Liver (tissue), 3 donors: ENCODE measurements at regions not wholly inside any gene's neighbourhood (a gene's known extent, or its start where the extent isn't known, plus 50 kb on each side); places are given as distances from the start of the nearest gene placed in this dataset.

ENCODE experiments used
- ATF3 ChIP-seq: IDR thresholded peaks from 2 replicates; pipeline ENCODE4 v1.6.1; 2016; ENCODE audit warnings: antibody characterized with exemption
- CTCF ChIP-seq: fragments of 150-350 bp; IDR thresholded peaks from 2 replicates; pipeline ENCODE4 v1.5.1; 2017; ENCODE audit warnings: improper control_type of control experiment, low read depth, low read length; ENCODE audit not compliant: missing input control
- EGR1 ChIP-seq, 2 donors: IDR thresholded peaks; 2 replicates each; pipeline ENCODE4 v1.6.1; 2016 to 2018; ENCODE audit warnings: antibody characterized with exemption in 2 of 2, low read depth in 2 of 2
- FOXA1 ChIP-seq: IDR thresholded peaks from 2 replicates; pipeline ENCODE4 v1.6.1; 2016; ENCODE audit warnings: antibody characterized with exemption
- JUND ChIP-seq, 2 donors: IDR thresholded peaks; 2 replicates each; pipeline ENCODE4 v1.6.1; 2016; ENCODE audit warnings: antibody characterized with exemption in 2 of 2
- MAX ChIP-seq: IDR thresholded peaks from 2 replicates; pipeline ENCODE4 v1.6.1; 2016; ENCODE audit warnings: antibody characterized with exemption
- RAD21 ChIP-seq, 2 donors: IDR thresholded peaks; 2 replicates each; pipeline ENCODE4 v1.6.1; 2016; ENCODE audit warnings: antibody characterized with exemption in 2 of 2, mild to moderate bottlenecking in 2 of 2
- SP1 ChIP-seq: IDR thresholded peaks from 2 replicates; pipeline ENCODE4 v1.6.1; 2018; ENCODE audit warnings: antibody characterized with exemption, mild to moderate bottlenecking
- TAF1 ChIP-seq: conservative IDR thresholded peaks from 2 replicates; pipeline ENCODE4 v1.6.1; 2016; ENCODE audit warnings: antibody characterized with exemption, mild to moderate bottlenecking
- YY1 ChIP-seq: IDR thresholded peaks from 2 replicates; pipeline ENCODE4 v1.6.1; 2016; ENCODE audit warnings: antibody characterized with exemption, mild to moderate bottlenecking
- donor health status: healthy.
- donor health status: healthy.

- TF ChIP-seq CTCF, result no peak
- no peak for TF ChIP-seq RAD21 (IDR thresholded peaks at IDR 0.05)
- TF ChIP-seq YY1, result no peak
- no peak for TF ChIP-seq SP1
- no peak for TF ChIP-seq EGR1 (IDR thresholded peaks at IDR 0.05; ENCODE audit: low read depth in 2 of 2)
- TF ChIP-seq ATF3, result no peak
- no peak for TF ChIP-seq JUND (IDR thresholded peaks at IDR 0.05)
- no peak for TF ChIP-seq TAF1
- TF ChIP-seq MAX, result no peak
- no peak for TF ChIP-seq FOXA1
These were observed 74.7 kb upstream of the ELL2 start for GRCh38 chr5:96036301-96036700.
